Dermis blood vessel endothelial cell (primary cell): ENCODE measurements at regions not wholly inside any gene's neighbourhood (a gene's known extent, or its start where the extent isn't known, plus 50 kb on each side); places are given as distances from the start of the nearest gene placed in this dataset.

Source experiments
- DNase-seq: peaks from one replicate; pipeline ENCODE4 v3.0.0; 2010

DNA sequence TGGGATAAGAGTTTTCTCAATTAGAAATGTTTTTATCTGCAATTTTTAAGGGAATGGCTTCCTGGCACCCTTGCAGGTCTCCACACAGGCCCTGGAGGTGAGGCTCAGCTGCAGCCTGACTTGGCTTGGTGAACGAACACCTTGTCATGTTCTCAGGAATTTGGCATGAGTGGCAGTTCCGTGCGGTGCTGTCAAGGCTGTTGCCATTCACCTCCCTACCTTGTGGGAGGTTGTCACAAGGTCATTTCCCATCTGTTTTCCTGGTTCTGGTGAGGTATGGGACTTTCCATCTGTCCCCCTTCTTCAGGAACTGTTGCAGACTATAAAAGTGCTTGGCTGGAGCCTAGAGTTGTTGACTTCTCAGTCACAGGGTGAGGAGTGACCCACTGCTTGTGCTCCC lies 82.9 kb downstream of the ELOVL4 start:
- DNase-seq, result no peak

DNA sequence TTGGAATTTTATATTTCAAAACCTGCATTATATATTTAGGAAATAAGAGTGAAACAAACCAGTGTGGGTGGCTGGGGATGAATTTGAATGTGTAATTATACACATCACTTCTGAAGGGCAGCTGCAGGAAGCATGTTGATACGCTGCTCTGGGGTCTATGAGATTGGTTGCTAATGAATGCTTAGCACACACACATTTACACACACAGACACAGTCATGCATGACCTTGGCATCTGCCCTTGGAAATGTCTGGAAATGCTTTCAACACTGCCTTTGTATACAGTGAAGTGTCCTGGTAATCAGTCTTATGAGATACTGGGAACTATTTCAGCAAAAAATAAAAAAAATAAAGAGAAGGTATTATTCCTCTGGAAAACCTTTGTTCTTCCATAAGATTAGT lies 83.4 kb downstream of the ELOVL4 start:
- no peak for DNase-seq

DNA sequence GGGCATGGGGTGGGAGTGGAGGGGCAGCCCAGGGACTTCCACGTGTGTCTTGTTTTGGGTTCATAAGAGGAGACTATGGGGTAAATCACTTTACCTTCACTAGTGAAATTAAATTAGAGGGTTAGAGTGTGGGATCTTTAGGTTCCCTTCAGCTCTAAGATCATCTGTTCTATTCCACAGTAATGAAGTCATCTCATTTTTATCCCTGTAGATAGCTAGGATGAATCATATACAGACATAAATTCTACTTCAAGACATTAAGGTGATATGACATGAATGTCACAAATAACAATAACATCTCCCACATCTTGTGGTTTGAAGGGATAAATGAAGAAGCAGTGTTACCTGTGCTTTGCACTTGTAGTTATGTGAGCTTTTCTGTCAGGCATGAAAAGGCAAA lies 83.8 kb downstream of the ELOVL4 start:
- no peak for DNase-seq

DNA sequence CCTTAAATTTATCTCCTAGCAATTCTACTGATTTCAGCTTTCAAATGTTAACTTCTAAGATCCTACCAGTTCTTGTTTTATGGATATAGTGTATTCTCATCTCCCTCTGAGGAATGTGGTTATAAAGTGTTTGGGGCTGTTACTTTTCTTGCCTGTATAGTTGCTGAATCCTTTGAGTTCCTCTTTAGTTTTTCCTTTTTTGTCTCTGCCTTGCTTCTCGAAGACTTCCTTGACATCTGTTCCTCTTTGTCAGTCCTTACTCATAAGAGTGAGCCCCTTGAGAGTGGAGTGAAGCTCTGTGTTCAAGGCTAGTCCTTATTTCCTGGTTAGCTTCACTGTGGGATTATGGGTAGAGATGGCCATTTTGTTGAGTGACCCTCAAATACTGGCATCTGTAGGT lies 84.6 kb downstream of the ELOVL4 start:
- DNase-seq, result no peak

DNA sequence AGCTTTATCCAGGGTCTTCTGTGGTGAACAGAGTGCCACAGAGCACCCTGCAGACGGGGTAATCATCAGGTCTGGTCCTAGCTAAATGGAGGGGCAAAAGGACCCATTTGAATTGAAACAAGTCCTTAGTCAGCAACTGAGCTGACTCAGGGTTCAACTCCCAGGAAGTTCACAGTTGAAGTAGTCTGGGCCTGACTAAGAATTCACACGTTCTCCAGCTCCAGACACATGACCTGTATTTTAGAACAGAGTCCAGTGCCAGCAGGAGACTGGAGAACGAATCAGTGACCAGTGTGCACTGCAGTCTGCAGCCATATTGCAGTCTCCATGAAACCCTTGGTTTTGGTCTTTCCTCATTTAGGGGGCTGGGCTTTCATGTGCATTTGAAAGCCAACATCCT lies 85.2 kb downstream of the ELOVL4 start:
- no peak for DNase-seq

DNA sequence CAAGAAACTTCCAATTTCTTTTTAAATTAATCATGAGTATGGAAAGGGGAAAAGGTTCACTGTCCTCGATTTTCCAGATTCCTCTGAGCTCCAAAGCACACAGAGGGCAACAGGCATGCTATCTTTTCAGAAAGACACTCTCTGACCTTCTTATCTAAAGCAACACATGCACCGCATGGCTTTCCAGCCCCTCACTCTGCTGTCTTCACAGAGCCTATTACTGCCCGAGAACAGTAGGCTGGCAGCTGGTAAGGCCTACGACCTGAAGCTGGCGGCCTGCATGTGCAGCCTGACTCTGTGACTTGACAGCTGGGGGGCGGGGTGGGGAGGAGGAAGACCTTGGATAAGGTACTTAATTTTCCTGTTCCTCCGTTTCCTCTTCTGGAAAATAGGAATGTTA lies 86.3 kb downstream of the ELOVL4 start:
- DNase-seq, result no peak

DNA sequence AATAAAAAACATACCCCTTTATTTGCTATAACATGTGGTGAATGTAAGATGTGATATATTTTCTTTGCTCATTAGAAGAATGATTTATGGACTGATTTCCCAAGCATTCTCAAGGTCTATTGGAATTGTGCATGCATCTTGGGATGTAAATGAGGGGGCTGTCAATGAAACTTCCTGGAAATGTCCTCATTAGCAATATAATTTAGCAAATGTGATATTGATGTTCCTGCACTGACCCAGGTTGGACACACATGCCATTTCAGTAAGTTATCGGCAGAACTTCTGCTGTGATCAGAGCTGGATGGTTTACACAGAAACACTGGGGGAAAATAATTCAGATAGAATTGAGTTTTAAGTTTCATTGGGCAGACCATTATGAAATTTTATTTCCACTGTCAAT lies 99.9 kb downstream of the ELOVL4 start:
- DNase-seq, result no peak

DNA sequence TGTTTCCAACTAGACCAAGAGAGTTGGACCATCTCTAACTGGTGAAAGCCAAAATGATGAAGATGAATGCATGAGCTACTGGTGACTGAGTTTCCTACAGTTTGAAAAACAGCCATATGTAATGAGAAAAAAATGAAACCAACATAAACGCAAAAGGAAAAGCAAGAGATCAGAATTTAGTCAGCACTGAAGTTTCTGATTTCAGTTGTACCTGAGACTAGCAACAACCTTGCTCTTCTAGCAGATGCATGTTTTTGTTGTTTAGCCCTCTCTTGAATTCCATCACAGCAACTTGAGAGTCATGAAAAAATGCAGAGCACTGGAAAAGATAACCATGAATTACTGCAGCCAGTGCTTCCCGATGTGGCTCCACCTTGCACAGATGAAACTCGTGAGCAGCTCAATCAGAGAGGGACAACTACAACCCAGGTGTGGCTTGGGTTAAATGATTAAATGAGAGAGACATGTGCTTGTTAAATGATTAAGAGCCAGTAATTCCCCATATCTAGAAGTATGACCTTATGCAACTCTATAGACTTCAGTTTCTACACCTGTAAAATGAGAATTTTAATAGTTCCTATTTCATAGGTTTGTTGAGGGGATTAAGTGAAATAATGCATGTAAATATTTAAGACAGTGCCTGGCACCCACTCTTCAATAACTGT lies 104.8 kb downstream of the ELOVL4 start:
- DNase-seq, result no peak

DNA sequence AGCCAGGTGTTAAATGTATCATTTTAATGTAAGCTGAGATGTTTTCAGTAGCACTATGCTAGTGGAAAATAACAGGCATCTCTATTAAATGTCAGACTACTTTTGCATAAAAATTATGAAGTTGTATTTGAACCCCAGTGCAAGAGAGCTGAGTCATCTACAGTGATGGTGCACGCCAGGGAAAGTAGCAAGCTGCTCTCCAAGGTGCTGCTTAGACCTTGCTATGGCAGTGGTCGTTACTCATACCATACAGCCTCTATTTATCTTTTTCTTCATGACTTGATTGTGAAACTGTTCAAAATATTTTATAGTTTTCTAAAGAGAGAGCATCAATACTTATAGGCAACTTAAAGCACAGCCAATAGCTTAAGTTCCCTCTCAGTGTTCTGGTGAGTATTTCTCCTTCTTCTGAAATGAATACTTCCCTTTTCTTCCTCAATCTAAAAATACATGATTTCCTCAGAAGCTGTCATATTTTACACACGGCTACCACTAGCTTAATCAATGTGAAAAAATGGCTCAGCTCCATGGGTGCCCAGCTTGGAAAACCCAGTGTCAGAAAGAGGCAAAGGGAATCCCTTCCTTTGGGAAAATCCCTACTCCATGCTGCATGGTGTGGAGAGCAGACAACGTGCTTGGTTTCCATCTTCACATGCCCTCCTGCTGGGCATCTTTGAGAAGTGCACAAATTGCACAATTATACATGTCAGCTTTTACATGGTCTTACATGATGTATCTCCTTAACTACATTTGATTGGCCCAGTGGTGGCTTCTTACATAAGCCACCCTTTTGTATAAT lies 105.6 kb downstream of the ELOVL4 start:
- DNase-seq, result peak; percentile 7

DNA sequence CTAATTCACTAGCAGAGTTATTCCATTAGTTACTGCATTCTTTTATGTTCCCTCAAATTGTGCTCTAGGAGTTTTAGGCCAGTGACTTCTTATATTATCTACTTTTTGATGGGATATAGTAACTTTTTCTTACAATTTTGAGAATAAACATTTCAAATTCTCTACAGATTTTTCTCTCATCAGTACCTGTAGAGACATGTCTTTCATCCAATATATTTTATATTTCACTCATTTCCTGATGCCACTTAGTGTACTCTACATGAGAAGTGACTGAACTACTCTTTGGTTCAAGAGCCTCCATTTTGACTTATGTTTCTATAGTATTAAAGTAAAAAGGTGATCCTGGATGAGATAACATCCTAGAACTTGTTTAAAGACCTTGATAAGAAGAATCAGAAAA lies 108.5 kb downstream of the ELOVL4 start:
- no peak for DNase-seq

DNA sequence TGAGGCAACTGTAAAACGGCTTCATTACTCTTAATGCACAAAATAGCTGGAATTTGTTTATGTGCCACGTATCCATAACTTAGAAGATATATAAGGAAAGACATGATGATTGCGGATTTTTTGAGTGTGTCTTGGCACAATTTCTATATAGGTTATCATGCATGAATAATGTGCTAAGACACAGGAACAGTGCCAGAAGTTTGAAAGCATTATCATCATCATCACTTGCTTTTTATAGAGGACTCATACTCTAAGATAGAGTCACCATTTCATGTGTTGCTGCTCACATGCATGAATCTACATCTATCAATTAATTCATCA lies 113.4 kb downstream of the ELOVL4 start:
- DNase-seq, result no peak

DNA sequence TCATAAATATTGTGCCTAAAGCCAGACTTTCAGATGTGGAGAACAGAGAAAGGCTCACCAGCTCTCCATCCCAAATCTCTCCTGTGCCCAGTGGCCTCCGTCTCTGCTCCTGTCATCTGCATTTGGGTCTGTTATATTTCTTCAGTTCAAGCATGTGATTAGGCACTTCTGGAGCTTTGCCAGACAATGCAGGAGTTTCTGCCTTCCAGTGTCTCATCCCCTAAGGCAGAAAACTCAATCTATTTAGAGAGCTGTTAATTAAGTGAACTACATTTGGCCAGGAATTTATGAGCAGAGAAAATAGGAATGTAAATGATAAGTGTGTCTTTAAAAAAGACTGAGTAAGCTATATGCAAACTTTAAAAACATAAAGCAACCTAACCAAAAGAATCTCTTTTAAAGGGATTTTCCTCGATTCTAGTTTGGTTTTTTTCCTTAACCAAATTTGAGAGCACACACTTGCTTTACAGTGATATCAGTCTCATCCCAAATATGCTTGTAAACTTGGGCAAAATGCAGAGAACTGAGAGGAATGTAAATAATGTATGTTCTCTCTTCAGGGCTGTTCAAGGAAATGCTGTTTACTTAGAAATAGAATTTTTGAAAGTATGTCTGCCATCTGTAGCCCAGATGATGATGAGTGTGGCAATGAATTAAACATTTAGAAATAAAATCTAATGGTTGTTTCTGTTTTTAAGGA lies 113.9 kb downstream of the ELOVL4 start:
- DNase-seq, result no peak

DNA sequence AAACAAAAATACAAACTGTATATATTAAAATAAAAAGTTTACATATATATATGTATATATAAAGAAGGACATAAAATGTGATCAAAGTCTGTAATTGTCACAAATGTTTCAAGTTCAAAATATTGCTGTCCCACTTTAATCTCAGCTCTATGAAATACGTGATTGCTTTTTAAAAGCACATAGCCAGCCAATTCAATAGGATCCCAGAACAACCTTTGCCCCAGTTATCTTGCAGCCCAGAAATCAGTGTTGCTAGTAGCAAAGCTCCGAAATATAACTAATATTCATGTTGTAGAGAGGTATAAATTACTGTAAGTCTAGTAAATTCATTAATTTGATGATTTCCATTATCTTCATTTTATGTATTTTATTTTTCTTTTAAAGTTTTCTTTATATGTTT lies 114.6 kb downstream of the ELOVL4 start:
- no peak for DNase-seq

DNA sequence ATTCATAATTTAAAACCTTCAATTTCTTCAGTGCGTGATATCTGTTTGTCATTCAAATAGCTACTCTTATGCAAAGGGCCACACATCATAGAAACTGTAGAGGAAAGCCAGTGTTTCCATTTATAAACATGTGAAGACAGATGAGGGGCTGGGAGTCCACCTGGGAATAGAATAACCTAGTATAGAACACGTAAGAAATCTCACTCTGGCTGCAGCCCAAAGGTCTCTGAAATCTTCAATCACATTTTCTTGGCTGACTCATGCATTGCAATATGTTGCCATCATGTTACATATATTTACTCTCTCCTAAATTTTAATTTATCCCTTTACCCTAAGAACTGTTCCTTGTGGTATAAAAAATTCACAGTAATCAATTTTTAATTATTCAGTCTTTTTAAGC lies 123.2 kb downstream of the ELOVL4 start:
- DNase-seq, result no peak

DNA sequence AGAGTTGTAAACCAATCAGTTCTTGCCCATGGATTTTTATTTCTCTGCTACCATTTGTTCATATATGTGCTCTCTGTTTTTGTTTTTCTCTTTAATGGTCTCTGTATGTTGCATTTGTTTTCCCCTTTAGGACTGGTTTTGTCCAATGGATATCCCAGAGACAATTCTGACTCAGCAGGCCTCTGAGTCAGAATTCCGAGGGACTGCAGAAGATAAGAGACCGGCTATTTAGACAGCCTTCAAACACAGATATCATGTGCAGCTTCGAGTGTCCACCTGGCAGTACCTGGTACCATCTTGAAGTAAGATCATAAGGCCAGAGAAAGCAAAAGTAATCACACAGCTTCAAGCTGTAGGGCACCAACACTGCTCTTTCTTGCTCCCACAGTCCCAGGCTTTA lies 125.5 kb downstream of the ELOVL4 start:
- DNase-seq, result no peak

DNA sequence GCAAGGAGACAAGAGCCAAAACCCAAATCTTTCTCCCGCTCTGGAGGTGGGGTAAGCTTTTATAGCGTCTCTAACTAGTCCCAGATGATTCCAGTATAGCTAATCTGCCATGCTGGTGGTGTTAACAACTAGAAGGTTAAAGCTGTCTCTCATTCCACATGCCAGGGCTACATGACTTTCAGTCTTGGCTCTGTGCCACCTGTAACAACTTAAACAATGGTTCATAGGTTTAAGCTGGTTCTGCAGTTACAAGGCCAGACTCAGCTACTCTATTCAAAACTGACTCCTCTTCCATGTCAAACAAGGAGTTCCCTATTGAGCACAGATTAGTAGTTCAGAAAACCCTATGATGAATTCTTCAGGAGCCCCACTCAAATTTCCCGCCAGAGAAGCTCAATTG lies 128.9 kb downstream of the ELOVL4 start:
- DNase-seq, result peak; percentile 68

DNA sequence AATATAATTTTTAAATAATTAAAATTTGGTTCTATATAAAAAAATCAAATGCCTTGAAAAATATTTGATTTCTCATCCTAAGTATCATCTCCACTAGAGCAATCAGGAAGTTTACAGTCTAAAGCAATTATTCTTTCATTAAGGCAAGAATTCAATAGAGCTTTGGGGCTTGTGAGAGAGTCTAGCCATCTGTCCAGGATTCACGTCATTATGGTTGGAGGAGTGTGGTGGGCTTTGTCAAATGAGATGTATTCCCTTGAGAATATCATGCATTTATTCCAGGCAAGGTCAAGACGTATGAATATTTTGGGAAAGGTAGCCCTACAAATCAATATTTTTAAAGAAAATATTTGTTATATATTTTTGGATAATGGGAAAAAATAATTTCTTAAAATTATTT lies 132.4 kb downstream of the ELOVL4 start:
- no peak for DNase-seq

DNA sequence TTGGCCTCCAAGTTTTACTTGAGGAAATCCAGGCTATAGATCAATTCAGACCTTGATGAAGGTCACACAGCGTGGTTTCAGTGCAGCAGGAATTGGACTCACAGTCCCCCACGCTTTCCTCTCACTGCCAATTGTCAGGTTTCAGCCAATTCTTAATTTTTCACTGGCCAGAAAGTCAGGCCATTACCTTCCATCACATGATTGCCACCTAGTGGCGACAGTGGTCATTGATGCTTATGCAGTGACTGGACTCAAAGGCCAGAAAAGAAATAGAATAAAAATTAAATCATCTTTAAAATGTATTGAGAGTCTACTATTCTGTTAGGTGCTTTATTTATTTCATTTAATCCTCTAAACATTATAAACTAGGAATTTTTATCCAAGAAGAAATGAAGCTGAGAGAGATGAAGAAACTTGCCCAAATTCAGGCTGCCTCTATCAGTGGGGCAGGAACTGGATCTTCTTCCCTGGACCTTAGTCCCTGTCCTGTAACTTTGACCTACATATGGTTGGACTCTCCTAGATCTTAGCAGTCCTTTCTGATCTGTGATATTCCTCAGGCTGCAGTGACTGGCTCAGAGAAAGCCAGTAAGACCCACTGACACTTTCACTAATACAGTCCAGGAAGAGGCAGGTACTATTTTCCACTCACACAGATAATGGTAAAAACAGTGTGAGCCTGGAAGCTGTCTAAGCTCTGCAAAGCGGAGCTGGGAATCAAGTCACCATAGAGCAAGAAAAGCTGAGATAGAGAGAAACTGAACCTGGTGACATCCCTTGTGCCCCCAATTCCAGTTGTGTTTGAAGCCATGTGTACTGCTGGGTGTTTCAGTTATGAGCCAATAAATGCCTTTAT lies 133.3 kb downstream of the ELOVL4 start:
- peak; percentile 87 for DNase-seq

DNA sequence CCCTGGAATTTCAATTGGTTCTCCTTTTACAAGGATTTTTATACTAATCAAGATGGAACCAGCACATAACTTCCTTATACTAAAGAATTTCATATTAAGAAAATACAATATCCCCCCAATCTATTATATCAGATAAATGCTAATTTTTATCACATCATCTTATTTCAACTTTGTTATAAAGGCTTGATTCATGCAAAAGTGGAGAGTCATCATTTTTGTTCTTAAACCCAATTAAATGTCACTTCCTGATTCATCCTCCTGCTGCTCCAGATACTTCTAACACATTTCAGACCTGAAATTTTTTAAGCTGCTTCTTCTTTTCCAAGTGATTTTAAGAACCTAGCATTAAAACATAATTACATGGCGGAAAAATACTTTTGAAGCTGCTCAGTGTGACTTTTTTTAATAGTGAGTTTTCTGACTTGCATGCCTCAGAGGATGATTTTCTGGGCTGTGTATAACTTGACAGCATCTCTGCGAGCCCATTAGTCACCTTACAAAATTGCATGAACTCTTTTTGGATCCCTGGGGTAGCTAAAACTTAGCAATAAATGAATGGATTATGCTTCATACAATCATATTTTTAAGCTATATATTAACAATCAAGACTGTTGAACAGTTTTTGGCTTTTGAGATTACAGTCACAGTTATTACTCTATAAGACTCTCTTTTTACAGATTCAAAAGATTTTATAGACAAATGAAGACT lies 134.1 kb downstream of the ELOVL4 start:
- no peak for DNase-seq

DNA sequence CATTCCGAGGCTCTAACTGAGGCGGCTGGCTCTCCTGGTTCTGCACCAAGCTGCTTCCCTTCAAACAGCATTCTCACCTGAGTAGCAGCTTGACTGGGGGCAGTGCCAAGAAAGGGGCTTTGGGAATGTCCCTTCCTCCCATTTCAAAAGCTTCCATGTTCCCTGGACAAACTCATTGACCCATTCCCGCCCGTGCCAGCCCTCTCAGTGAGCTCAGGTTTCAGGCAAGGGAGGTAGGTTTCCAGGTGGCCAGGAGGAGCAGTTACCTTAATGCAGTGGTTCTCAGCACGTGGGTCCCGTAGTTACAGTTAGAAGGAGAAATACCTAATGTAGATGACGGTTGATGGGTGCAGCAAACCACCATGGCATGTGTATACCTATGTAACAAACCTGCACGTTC lies 135.2 kb downstream of the ELOVL4 start:
- no peak for DNase-seq

DNA sequence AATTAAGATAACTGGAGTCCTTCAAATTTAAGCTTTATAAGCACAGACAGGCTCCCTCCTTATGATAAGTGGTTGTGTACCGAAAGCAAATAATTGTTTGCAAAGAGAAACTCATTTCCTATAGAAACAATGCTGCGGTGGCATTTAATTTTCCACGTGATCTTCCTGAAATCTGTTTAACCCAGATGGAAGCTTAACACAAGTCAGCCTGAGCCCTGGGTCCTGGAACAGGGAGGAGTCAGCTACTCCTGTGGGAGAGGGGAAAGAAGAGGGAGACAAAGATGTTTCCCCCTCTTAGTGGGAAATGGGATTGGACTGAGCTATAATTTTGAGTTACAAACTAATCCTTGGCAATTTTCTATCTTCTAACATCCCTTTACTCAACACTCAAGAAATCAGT lies 136.5 kb downstream of the ELOVL4 start:
- DNase-seq, result no peak

DNA sequence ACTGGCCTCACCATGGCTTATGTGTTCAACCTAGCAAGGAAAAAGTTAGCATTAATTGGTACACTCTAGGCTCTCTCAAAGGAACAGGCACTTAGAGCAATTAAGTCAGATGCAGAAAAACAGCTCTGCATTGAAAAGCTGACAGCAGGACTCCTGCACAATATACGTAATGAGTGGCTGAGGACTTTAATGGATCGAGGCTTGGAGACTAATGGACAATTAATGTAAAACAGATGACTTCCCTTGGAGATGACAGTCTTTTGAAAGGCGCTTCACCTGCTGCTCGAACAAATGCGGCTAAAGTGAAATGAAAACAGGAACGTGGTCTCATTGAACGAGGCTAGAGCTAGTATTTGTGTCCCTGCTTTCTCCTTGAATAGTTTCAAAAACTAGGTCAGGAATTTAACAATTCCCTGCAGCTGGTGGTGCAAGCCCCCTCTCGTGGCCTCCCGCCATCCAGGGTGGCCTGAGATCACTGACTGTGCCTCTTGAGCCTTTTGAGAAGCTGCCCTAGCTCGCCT lies 137.1 kb downstream of the ELOVL4 start:
- DNase-seq, result no peak
